GDM1 (cell line): ENCODE measurements at regions not wholly inside any gene's neighbourhood (a gene's known extent, or its start where the extent isn't known, plus 50 kb on each side); places are given as distances from the start of the nearest gene placed in this dataset.
"Not testable (repeated sequence)": the region's sequence is repeated elsewhere in the genome, so short reads cannot be mapped to it uniquely, and the experiment has no call there.

ENCODE experiments used
- DNase-seq: peaks from one replicate; lab custom pipeline; 2025; lab: John Stamatoyannopoulos, UW

DNA sequence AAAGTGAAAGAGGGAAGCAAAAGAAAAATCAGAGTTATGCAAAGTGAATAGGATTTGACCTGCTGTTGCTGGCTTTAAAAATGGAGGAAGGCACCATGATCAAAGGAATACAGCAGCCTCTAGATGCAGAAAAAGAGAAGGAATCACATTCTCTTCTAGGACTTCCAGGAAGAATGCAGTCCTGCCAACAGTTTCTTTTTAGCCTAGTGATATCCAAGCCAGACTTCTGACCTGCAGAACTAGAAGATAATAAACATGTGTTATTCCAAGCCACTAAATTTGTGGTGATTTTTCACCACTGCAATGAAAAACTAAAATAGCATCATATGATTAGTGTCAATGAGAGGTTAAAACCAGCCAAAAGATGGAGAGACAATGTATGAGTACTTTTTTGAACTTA is 101.9 kb upstream of the ADAMTS5 start:
- no peak for DNase-seq

DNA sequence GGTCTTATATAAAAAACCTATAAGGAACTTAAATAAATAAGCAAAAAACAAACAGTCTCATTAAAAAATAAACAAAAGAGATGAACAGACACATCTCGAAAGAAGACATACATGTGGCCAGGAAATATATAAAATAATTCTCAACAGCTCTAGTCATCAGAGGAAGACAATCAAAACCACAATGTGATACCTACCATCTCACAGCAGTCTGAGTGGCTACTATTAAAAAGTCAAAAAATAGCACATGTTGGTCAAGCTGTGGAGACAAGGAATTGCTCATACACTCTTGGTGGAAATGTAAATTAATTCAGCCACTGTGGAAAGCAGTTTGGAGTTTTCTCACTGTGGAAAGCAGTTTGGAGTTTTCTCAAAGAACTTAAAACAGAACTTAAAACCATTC is 100.3 kb upstream of the ADAMTS5 start:
- no peak for DNase-seq

DNA sequence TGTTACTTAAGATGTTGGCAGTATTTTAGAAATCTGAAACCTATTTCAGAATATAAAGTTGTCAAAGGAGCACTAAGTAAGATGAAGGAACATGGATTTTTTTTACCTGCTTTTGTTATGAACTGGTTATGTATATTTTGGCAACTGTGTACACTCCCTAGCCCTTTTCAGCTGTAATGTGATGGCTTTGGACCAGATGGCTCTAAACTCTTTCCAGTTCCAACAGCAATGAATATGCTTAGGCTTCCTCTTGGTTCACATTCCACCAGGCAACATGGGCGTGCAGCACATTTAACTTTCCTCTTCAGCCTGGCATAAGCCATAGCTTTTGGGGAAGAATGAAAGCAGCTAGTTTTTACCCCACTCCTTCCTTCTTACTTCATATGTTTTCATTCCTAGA is 95.6 kb upstream of the ADAMTS5 start:
- no peak for DNase-seq

DNA sequence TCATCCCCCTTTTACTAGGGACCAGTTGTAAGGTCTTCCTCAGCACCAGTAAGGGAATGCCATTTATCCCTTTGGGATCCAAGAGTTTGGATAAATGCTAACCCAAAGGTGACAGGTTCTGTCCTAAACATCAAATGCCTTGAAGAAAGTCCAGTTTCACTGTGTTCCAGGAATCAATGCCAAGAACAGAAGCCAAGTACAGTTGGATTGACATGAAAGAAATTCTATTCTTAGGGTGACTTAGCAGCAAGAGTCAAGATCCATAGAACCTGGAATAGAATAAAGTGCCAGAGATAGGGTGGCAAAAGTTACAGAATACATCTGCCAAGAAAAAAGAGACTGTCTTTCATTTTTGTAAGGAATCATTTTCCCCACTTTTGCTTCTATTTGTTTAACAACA is 94.9 kb upstream of the ADAMTS5 start:
- DNase-seq = no peak

DNA sequence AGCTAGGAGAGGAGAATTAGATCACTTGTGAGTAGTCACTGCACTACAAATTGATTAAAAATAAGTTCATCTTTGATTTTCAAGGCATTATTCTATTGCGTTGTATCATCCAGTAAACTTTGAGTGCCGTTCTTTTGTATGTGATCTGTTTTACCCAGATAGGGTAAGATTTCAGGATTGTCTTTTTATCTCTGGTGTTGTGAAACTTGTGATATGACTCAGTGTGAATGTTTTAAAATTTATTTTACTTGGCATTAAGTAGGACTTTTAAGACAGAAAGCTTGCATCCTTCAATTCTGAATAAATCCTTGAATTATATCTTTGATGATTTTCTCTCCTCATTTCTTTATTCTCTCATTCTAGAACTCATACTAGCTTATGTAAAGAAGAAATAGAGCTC is 93.3 kb upstream of the ADAMTS5 start:
- no peak for DNase-seq

DNA sequence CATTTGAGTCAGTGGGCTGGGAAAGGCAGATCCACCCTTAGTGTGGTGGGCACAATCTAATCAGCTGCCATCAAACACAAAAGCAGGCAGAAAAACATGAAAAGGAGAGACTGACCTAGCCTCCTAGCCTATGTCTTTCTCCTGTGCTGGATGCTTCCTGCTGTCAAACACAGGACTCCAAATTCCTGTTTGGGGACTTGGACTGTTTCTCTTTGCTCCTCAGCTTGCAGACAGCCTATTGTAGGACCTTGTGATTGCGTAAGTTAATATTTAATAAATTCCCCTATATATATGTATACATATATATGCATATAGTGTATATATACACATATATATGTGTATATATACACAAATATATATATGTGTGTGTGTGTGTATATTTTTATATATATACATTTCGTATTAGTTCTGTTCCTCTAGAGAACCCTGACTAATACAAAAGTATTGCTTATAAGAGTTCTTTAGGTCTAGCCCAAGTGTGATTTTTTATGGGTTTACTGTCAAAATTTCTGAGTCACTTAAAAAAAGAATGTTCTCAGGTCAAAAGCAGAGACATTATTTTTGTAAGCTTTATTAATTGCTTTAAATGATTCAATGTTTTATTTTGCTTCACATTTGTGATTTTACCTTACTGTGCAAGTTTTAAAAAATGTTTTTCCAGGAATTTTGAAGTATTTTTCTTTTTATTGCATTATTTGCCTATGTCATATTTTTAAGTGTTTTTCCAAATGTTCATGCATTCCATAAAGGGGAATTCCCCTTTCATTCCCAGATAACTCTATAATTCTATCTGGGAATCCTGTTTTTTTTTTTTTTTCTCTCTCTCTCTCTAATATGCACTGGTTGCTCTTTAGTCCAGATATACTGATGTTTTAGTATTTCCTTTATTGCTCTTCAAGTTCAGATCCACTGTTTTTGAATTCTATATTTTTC is 92.1 kb upstream of the ADAMTS5 start:
- no peak for DNase-seq

DNA sequence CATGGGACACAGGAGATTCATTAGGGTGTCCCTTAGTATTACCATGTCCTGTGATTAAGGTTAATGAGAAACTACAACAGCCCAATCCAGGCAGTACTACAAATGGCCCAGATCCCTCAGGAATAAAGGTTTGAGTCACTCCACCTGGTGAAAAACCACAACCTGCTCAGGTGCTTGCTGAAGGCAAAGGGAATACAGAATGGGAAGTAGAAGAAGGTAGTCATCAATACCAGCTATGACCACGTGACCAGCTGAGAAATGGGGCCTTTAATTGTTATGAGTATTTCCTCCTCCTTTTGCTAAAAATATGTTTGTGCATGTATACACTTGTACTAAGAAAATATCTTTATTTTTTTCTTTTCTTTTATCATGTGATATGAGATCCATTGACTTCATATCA is 91.1 kb upstream of the ADAMTS5 start:
- DNase-seq = no peak

DNA sequence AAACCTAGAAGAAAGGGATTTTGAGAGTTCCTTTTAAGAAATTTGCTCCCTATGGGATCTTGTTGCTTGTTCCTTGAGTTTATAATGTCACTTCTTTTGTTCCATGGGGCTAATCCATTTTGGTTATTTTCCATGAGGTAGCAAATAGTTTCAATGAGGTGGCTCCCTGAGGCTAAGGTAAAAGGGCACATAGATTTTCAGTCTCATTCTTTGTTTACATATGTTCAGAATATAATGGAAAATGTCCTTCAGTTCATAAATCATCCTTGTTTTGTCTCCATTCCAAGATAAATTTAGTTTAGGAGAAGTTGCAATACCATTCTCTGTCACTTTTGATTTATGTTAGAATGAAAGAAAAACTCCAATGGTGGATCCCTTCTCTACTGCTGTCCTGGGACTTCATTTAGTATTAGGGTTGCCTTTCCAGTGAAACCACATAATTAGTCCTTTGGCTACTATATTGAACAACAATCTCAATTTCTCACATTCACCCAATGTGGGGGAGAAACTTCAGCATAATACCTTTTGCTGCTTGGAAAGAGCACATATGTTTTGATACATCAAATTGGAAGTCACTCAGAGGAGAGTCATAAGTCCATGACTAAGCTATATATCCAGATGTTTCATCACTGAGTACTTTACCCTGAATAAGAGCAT is 80.9 kb upstream of the ADAMTS5 start:
- DNase-seq = no peak

DNA sequence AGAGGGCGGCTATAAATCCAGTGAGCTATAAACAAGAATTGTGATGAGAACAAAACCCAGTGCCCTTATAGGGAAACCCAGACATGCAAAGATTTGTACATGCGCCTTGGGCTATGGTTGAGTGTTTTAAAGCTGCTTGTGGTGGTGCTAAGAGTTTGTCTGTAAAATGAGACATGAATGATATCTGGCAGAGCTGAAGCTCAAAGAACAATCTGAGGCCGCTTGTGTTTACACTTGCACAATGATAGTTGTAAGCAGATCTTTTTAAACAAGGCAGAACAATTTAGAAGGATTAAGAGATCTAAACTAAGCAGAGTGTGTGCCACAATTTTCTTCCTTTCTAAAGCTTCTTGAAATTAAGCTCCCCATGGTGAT is 80.4 kb upstream of the ADAMTS5 start:
- DNase-seq = no peak

DNA sequence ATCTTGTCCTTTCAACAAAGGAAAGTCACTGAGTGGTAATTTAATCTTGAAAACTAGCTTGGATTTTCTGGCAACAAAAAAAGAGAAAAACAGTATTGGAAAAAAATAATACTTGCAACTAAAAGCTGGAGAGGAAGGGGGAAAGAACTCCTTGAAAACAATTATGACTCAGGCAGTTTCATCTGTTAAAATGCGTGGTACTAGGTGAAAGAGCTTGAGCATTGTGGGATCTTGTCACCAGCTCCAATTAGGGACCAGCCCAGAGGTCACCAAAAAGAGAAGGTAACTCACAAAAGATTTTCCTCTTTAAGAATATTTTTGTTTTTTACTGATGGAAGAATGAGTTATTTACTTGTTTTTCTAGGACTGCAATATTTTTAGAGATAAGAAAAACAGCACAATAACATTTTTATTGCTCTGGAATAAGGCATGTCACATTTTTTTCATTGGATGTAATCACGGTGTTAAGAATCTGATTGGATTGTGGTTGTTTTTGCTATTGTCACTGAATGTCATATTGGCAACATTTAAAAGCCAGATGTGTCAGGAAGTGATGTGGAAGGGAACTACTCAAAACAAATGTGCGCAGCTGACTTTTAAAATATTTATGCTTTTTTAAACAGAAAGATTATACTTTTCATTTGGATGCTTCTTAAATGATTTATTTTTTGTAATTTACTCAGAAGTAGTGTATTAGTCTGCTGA is 78.5 kb upstream of the ADAMTS5 start:
- no peak for DNase-seq

DNA sequence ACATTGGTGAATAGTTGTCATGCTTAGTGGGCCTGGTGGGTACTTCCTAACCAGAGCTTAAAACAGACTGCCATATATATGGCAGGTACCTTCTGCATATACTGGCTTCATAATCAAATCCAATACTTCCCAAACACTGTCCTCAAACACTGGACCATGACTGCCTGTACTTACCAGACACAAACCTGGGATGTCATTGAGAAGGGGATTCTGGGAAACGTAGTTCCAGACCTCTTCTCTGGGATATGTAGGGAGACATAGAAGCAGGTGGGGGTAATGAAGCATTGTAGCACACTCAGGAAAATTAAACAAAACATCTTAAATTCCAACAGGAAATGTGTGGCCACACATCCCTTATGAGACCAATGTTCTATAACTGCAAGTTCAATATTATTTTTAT is 76.5 kb upstream of the ADAMTS5 start:
- DNase-seq = no peak

DNA sequence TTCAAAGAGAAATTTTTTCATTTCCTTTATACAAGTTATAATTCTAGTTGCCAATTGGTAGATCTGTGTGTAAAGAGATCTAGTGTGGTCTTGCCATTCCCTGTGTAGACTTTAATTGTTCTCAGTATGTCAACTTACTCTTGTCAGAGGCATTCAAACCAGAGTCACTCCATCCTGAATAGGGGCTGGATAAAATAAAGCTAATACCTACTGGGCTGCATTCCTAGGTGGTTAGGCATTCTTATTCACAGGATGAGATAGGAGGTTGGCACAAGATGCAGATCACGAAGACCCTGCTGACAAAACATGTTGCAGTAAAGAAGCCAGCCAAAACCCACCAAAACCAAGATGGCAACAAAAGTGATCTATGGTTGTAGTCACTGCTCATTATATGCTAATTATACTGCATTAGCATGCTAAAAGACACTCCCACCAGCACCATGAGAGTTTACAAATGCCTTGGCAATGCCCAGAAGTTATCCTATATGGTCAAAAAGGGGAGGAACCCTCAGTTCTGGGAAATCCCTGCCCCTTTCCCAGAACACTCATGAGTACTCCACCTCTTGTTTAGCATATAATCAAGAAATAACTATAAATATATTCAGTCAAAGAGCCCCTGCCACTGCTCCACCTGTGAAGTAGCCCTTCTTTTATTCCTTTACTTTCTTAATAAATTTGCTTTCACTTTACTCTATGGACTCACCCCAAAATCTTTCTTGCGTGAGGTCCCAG is 74.0 kb upstream of the ADAMTS5 start:
- DNase-seq = no peak

DNA sequence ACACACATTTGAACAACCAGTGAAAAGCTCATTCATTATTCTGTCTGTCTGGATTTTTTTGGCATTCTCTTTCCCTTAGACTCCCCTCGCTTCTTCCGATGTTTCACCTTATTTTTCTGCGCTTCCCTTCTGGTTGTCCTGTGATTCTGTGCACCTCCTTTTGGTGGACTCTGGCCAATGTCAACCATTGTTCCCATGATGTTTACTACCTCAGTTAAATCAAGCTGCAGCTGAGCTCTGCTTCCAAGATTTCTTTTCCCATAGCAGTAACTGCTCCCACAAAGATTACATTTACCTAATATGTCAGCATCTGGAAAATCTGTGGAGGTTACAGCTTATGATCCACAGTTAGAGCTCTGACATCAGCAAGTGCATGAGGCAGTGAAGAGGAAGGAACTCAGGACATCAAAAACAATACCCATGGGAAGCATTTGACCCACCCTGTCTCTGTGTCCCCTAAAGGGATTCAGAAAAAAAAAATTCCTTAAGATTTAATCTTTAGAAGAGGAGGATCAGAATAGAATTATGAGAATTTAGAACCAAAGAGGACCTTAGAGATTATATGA is 69.9 kb upstream of the ADAMTS5 start:
- DNase-seq = no peak

DNA sequence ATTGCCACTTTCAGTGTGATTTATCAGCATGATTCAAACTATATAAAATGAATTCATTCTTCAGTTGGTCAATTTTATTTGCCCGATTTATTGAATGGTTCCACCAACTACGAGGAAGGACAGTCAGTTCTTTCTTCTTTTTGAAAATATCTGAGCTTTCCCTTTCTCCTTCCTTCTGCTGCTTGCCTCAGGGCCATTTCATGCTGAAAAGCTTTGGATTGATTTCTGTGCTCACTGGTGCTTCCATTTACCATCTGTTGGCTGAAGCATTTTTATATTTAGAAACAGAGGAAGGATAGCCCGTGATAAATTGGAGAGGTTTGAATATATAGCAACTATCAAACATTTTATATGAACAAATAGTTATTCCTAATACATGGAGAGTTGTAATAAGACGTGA is 68.9 kb upstream of the ADAMTS5 start:
- no peak for DNase-seq

DNA sequence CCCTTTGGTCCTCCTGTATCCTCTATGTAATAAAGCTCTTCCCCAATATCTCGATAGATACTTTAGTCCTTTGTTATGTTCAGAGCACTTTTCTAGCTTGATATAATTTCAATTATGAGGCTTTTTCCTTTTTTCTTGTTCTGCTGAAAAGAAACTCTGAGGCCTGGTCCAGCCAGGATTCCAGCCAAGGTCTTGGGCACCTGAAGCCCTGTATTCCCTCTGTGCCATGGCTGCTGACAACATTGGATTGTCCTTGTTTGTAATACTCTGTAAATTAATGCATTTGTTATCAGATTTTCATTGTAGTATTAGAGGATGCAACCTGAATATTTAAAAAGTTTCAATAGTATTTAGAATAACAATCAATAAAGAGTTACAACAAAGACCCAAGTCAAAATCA is 67.9 kb upstream of the ADAMTS5 start:
- no peak for DNase-seq

DNA sequence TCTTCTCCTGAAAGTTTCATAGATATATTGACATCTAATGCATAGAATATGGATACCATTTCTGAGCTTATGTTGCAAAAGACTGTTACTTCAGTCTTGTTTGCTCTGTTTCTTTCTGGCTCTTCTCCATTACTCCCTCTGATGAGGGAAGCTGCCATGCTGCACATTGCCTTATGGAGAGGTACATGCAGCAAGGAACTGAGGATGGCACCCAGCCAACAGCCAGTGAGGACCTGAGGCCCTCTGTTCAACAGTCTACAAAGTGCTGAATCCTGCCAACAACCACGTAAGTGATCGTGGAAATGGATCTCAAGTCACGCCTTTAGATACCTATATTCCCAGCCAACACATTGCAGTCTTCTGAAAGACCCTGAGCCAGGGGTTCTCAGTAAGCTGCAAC is 66.6 kb upstream of the ADAMTS5 start:
- DNase-seq = no peak

DNA sequence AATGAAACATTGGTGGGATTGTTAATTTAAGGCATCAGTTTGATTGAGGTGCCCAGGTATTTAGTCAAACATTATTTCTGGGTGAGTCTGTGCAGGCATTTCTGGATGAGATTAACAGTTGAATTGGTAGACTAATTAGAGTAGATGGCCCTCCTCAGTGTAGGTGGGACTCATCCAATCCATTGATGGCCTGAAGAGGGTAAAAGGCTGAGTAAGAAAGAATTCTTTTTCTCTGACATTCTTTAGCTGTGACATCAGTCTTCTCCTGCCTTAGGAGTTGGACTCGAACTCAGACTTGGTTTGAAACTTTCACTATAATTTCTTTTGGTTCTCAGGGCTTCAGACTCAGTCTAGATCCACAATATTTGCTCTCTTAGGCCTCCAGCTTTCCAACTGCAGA is 59.6 kb upstream of the ADAMTS5 start:
- no peak for DNase-seq

DNA sequence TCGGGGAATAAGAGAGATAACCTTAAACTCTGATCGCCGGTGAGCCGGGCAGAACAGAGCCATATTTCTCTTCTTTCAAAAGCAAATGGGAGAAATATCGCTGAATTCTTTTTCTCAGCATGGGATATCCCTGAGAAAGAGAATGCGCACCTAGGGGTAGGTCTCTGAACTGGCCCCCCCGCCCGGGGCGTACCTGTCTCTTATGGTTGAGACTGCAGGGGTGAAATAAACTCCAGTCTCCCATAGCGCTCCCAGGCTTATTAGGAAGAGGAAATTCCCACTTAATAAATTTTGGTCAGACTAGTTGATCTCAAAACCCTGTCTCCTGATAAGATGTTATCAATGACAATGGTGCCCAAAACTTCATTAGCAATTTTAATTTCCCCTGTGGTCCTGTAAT is 58.8 kb upstream of the ADAMTS5 start:
- DNase-seq = not testable (repeated sequence)

DNA sequence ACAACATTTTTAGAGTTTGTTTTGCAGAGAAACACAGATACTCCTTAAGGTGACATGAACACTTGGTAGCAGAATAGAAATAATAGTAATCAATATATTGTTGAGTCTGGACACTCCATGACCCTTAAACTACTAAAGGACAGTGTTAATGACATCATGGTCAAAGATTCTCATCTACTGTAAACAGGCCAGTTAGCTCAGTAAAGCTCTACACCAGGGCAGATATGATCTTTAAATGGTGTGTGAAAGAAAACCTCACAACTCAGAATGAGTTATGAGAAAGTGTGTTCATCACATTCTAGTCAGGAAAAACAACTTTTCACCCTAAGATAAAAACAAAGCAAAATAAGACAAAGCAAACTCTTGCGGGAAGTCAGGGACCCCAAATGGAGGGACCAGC is 58.1 kb upstream of the ADAMTS5 start:
- DNase-seq = no peak

DNA sequence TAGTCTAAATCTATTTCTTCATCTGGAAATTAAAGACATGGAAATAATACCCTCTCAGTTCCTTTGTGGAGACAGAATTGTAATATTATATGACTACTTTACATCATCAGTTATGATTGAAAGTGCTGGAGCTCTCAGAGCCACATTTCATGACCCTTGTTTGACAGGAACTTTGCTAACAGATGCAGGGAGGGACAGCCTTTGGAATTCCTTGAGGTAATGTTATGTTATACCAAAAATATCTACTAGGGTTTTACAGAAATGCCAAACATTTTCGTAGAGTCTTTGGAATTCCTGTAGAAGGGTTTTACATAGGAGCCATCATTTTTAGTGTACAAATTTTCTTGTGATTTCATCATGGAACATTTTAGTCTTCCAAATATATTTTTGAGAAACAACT is 57.4 kb upstream of the ADAMTS5 start:
- no peak for DNase-seq

DNA sequence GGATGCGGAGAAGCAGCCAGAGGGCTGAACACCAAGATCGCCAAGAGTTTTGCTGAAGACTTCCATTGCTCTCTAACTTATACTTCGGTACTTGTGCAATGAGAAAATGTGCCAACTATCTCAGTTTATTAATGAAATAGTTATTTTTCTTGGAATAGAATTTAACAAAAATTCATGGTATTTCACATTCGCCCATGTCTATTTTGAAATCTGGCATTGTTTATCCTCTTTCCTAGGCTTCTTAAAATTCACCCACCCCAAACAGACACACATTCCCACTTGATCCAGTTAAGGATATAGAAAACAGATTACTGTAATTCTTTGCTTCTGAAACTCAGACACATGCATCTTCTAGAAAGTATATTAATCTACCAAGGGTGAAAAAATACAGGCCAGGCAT is 56.3 kb upstream of the ADAMTS5 start:
- no peak for DNase-seq

DNA sequence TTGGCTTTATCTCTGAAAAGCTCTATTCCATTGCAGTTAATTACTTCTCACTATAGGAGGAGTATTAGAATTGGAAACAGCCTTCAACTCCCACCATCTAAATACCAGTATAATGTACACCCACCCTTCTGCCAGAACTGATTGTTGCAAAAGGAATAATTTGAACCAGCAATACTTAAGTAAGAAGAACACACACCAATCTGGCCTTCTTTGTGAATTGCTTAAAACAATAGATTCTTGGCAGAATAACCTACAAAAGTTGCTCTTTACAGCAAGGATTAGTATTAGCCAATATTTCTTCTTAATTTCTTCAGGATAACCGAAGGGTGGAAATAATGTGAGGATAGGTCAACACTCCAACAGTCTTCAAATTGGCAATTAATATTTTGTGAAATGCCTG is 54.9 kb upstream of the ADAMTS5 start:
- DNase-seq = no peak
